Activated CD8-positive, alpha-beta memory T cell treated with anti-CD3 and anti-CD28 coated beads, Interleukin-2, amount 50 U/mL, for 1 hour (primary cell): ENCODE measurements at regions not wholly inside any gene's neighbourhood (a gene's known extent, or its start where the extent isn't known, plus 50 kb on each side); places are given as distances from the start of the nearest gene placed in this dataset.

Experiments used
- DNase-seq: peaks from one replicate; pipeline ENCODE4 v3.0.0-alpha.2; 2020; ENCODE audit errors: extremely low read depth

- no peak for DNase-seq
Measured at GRCh38 chr21:17446737-17447136, 66.1 kb upstream of the CXADR start.

GRCh38 chr21:17449701-17450100 lies 63.1 kb upstream of the CXADR start:
- no peak for DNase-seq

GRCh38 chr21:17451364-17451891 lies 61.4 kb upstream of the CXADR start:
- DNase-seq, result no peak

- DNase-seq, result no peak
Measured at GRCh38 chr21:17454315-17455027, 58.4 kb upstream of the CXADR start.

GRCh38 chr21:17455028-17455353 lies 57.9 kb upstream of the CXADR start:
- no peak for DNase-seq

- no peak for DNase-seq
Measured at GRCh38 chr21:17455451-17455850, 57.4 kb upstream of the CXADR start.

GRCh38 chr21:17458279-17458678 lies 54.6 kb upstream of the CXADR start:
- DNase-seq, result no peak

- DNase-seq, result no peak
Measured at GRCh38 chr21:17460094-17460493, 52.7 kb upstream of the CXADR start.

- no peak for DNase-seq
Measured at GRCh38 chr21:17461014-17461413, 51.8 kb upstream of the CXADR start.

- DNase-seq, result no peak
Measured at GRCh38 chr21:17461582-17461981, 51.3 kb upstream of the CXADR start.

- no peak for DNase-seq
Measured at GRCh38 chr21:17462276-17462981, 50.4 kb upstream of the CXADR start.
